ENCODE measurements at regions not wholly inside any gene's neighbourhood (a gene's known extent, or its start where the extent isn't known, plus 50 kb on each side); places are given as distances from the start of the nearest gene placed in this dataset.
A peak's percentile ranks its signal among the peaks of the same experiment; 100 is the strongest.

GRCh38 chr6:17039266-17039665 is 62.6 kb upstream of the STMND1 start:
- H3K9me3 ChIP-seq = 0 out of 2 replicates have a peak, but pooled peaks cover 2% of the 10 kb centered on the region
- H3K9me2 ChIP-seq = no peaks in the 10 kb centered on the region
- no peak overlapping the region for H3K9ac ChIP-seq
- H3K4me2 ChIP-seq = no peak overlapping the region
- ChIA-PET CTCF (no interaction called here), POLR2A (no interaction called here)
- no peaks in the 10 kb centered on the region for H3K79me2 ChIP-seq (ENCODE audit: insufficient read depth)
- TF ChIP-seq TEAD4 (IDR thresholded peaks at IDR 0.05; ENCODE audit: borderline replicate concordance, insufficient read depth) = no peak
- TF ChIP-seq NFIC (IDR thresholded peaks at IDR 0.05; ENCODE audit: borderline replicate concordance) = no peak
- TF ChIP-seq POLR2AphosphoS5 (IDR thresholded peaks at IDR 0.05; ENCODE audit: low read depth, low read length) = no peak
- TF ChIP-seq SMC3 (IDR thresholded peaks at IDR 0.05; ENCODE audit: low read depth, low read length) = no peak
- TF ChIP-seq FOSL2 (IDR thresholded peaks at IDR 0.05; ENCODE audit: borderline replicate concordance, low read depth) = no peak
- TF ChIP-seq IRF3 (IDR thresholded peaks at IDR 0.05; ENCODE audit: low read depth, low read length) = no peak
- no peak for TF ChIP-seq JUND (IDR thresholded peaks at IDR 0.05)
- no peak for TF ChIP-seq ZBTB33 (IDR thresholded peaks at IDR 0.05; ENCODE audit: borderline replicate concordance, low read depth)
- no peak for TF ChIP-seq GABPA (IDR thresholded peaks at IDR 0.05; ENCODE audit: low read depth)
- no peak for TF ChIP-seq FOXJ3 (CRISPR knock-in tag; IDR thresholded peaks at IDR 0.05)
- TF ChIP-seq TCF12 (IDR thresholded peaks at IDR 0.05) = no peak
- H2AFZ ChIP-seq (ENCODE audit: low read depth) = no peak overlapping the region
- H3F3A ChIP-seq (replicated peaks; ENCODE audit: insufficient read depth) = no peaks in the 10 kb centered on the region
- no peaks in the 10 kb centered on the region for H4K20me1 ChIP-seq (ENCODE audit: insufficient read depth)
- WGBS (ENCODE audit: low lambda C conversion rate) = 88% methylated on average over 4 of the region's 4 CpGs
- no peaks in the 10 kb centered on the region for H3K27me3 ChIP-seq (ENCODE audit: insufficient read depth)
- H3K36me3 ChIP-seq (replicated peaks in 1 of 2; ENCODE audit: control insufficient read depth in 1 of 2, insufficient read depth in 2 of 2, low read length in 1 of 2) = no peaks in the 10 kb centered on the region
- peaks cover 0 to 6% of the 10 kb centered on the region in 2 experiments; a peak in 3 of 4 replicates for H3K4me1 ChIP-seq (ENCODE audit: control insufficient read depth in 1 of 2, insufficient read depth in 2 of 2, low read depth in 1 of 2, low read length in 1 of 2)
- no peak overlapping the region for H3K27ac ChIP-seq (ENCODE audit: low read depth in 2 of 2, low read length in 1 of 2)
- H3K4me3 ChIP-seq (ENCODE audit: low read depth in 2 of 2, low read length in 1 of 2) = no peak overlapping the region
- no peak for DNase-seq

DNA sequence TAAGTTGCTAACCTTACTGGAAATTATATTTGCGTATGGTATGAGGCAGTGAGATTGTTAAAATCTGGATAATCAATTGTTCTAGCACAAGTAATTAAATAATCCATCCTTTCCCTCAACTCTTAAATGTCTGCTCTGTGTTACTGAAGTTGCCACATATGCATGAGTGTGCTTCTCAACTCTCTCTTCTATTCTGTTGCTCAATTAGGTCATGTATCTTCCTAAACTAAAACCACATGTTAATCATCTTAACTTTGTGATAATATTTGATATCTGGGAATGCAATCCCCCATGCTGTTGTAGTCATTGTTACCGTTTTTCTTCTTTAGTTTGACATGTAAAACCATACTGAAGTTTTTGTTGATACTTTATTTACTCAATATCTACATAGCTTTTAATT is 63.5 kb upstream of the STMND1 start:
- no peak overlapping the region for H3K4me2 ChIP-seq
- no peaks in the 10 kb centered on the region for H3K36me3 ChIP-seq (replicated peaks in 1 of 2; ENCODE audit: control insufficient read depth in 1 of 2, insufficient read depth in 2 of 2, low read length in 1 of 2)
- no peak overlapping the region for H3K4me3 ChIP-seq (ENCODE audit: low read depth in 2 of 2, low read length in 1 of 2)
- ChIA-PET CTCF (no interaction called here), POLR2A (no interaction called here)
- H3K9me2 ChIP-seq = no peaks in the 10 kb centered on the region
- WGBS (ENCODE audit: low lambda C conversion rate) = 17% methylated on average over 2 of the region's 2 CpGs
- no peak for DNase-seq
- TF ChIP-seq RCOR1 (IDR thresholded peaks at IDR 0.05; ENCODE audit: low read length) (0 out of 2 replicates have a peak, but pooled peaks have one; percentile 12), TCF12 (IDR thresholded peaks at IDR 0.05) (peak; percentile 67), EZH2phosphoT487 (IDR thresholded peaks at IDR 0.05; ENCODE audit: borderline replicate concordance, low read depth) (no peak)
- no peaks in the 10 kb centered on the region for H3K9me3 ChIP-seq
- peaks cover 5% of the 10 kb centered on the region for H3F3A ChIP-seq (replicated peaks; ENCODE audit: insufficient read depth)
- no peak overlapping the region for H3K9ac ChIP-seq
- no peaks in the 10 kb centered on the region for H3K27me3 ChIP-seq (ENCODE audit: insufficient read depth)
- H3K4me1 ChIP-seq (ENCODE audit: control insufficient read depth in 1 of 2, insufficient read depth in 2 of 2, low read depth in 1 of 2, low read length in 1 of 2) = peaks cover 0 to 6% of the 10 kb centered on the region in 2 experiments; a peak in 3 of 4 replicates
- no peaks in the 10 kb centered on the region for H4K20me1 ChIP-seq (ENCODE audit: insufficient read depth)
- H2AFZ ChIP-seq (ENCODE audit: low read depth) = no peak overlapping the region
- H3K27ac ChIP-seq (ENCODE audit: low read depth in 2 of 2, low read length in 1 of 2) = no peak overlapping the region
- no peaks in the 10 kb centered on the region for H3K79me2 ChIP-seq (ENCODE audit: insufficient read depth)
